Right lobe of liver (tissue), 4 donors: ENCODE measurements at regions not wholly inside any gene's neighbourhood (a gene's known extent, or its start where the extent isn't known, plus 50 kb on each side); places are given as distances from the start of the nearest gene placed in this dataset.

ENCODE experiments used
- CTCF ChIP-seq, 4 donors: fragments of 200-600 bp in 3 of 4; fragments of 450-650 bp in 1 of 4; IDR thresholded peaks; one replicate each; pipeline versions ENCODE4 v1.5.1 to v1.8.0; 2016 to 2022; ENCODE audit warnings: antibody characterized with exemption in 4 of 4, mild to moderate bottlenecking in 2 of 4
- POLR2A ChIP-seq: fragments of 450-650 bp; IDR thresholded peaks from one replicate; pipeline ENCODE4 v1.6.1; 2017; ENCODE audit warnings: antibody characterized with exemption, mild to moderate bottlenecking
- donor health status: DM: no; HTN: no; CAD: no.
- donor health status: DM: no; HTN: no; CAD: no.
- donor health status: DM: no; HTN: yes; CAD: no.

GRCh38 chr18:73164430-73164829 lies 296.6 kb upstream of the NETO1 start:
- no peak for TF ChIP-seq POLR2A
- TF ChIP-seq CTCF (IDR thresholded peaks at IDR 0.05) = no peak
